G401 (cell line): ENCODE measurements at regions not wholly inside any gene's neighbourhood (a gene's known extent, or its start where the extent isn't known, plus 50 kb on each side); places are given as distances from the start of the nearest gene placed in this dataset.

Source experiments
- DNase-seq: peaks from one replicate; pipeline ENCODE4 v3.0.0-alpha.2; 2015; ENCODE audit warnings: low spot score
- in situ Hi-C: cut with HindIII; loops from 2 replicates; pipeline ENCODE4 v1.10.0; 2016; ENCODE audit warnings: low sequenced_read_pairs, mixed read lengths

DNA sequence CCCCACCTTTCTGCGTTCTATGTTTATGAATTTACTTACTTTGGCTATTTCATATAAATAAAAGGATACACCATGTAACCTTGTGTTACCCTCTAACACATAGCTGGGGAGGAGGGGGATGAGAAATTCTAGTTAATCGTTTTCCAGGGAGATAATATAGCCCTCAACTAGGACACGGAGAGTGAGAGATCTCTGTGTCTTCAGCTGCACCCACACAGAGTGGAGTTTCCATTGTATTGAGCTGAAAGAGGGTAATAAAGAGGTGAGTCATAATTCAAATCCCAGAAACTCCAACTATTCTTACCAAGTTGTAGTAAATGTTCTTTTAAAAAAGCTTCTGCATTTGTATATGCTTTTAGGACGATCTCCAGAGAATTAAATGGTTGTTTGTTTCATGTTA, 110.1 kb upstream of the SULT1C3 start:
- in situ Hi-C loops: no loop called here
- no peak for DNase-seq

GRCh38 chr2:108133457-108133856, 106.3 kb upstream of the SULT1C3 start:
- in situ Hi-C loops: no loop called here
- no peak for DNase-seq

- DNase-seq: no peak
- in situ Hi-C loops: no loop called here
These were observed 100.2 kb upstream of the SULT1C3 start for GRCh38 chr2:108139521-108139920.

- DNase-seq: no peak
- in situ Hi-C loops: no loop called here
These were observed 94.0 kb upstream of the SULT1C3 start for GRCh38 chr2:108145557-108146326.

DNA sequence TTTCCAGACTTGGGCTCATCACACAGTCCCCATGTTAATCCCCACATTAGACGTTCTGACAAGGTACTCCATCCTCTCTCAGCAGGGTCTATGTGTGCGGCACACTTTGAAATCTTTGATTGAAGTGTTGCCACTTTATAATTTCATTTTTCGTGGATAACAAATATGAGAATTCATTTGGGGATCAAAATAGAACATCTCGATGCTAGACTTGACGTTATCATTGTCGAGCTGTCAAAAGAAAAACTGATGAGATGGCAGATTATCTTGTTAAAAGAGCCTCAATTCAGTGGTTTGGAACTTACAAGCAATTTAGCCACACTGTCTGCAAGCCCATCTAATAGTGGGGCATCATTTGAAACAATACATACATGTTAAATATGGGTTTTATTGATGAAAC, 91.2 kb upstream of the SULT1C3 start:
- no peak for DNase-seq
- in situ Hi-C loops: no loop called here

DNA sequence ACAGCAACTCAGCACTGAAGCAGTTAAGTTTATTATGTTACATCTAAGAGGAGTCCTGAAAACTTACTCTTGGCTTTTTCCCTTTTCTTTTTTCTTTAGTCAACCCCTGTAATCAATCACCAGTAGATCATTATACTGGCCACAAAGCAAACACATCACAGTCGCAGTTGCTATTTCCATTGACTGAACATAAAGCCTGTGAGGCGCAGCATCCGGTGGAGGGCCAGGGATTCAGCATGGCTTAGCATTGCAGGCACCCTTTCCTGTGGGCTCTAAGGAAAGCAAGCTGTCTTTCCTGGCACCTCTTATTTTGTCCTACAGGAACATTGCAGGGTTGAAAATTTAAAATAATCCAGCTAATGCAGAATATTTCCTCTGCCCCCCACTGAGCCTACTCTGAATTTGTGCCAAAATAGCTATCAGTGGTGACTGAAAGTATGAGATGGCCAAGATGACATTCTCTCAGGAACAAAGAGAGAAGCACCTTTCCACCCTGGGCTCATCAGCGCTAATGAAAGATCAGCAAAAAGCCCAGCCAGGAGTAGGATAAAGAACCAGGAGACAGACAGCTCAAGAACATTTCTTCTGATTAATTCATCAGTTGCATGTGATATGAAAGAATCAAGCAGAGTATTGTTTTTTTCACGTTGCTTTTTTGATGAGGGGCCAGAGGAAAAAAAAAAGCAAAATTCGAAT, 85.3 kb upstream of the SULT1C3 start:
- no peak for DNase-seq
- in situ Hi-C loops: no loop called here

DNA sequence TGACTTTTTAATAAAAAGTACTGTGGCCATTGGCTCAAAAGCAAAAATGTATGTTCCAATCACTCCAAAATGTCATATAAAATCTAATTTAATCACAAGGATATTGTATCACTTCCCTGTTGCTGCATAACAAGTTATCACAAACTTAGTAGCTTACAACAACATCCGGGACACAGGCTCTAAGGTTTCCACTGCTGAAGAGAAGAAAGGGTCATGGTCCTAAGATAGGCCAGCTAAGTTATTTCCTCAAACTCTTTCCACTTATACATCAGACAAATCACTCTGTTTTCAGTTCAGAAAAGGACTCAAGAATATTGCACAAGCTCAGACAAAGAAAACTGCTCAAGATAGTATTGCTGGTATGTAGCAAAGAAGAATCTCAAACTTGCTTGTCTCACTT, 78.5 kb upstream of the SULT1C3 start:
- no peak for DNase-seq
- in situ Hi-C loops: no loop called here

DNA sequence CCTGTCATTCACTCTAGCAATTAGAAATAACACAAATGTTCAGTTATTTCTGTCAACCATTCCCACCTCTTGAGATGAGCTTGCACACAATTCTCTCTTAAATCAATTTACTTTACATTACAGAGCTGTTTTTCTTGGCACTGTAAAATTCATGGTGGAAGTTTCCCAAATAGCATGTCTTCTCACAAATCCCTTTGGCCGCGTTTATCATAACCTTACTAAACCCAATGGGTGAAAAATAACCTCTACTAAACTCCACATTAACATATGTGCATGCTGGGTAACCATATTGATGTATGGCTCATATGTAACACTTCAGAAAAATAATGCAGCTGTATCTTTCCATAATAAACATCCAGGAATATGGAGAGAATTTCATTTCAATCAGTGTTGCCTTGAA, 75.5 kb upstream of the SULT1C3 start:
- in situ Hi-C loops: no loop called here
- no peak for DNase-seq

DNA sequence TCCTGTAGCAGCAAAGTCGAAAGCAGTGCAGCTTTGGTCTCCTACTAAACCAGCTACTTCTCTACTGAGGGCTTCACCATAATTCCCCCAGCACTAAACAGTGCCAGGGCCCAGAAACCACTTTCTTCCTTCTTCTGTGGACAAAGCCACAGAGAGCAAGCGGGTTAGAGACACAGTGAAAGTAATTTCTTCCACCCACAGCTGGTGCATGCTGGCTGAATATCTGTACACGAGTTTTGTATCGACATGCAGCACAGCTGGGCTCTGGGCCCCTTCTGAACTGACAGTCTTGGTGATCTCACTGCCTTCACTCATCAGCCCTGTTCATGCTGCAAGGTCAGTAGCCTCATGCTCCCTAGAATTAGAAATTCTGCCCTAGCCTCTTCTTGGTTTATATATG, 74.0 kb upstream of the SULT1C3 start:
- in situ Hi-C loops: no loop called here

GRCh38 chr2:108167699-108168098, 72.1 kb upstream of the SULT1C3 start:
- no peak for DNase-seq
- in situ Hi-C loops: no loop called here

More for the DNA sequence above, 74.0 kb upstream of the SULT1C3 start:
- no peak for DNase-seq

DNA sequence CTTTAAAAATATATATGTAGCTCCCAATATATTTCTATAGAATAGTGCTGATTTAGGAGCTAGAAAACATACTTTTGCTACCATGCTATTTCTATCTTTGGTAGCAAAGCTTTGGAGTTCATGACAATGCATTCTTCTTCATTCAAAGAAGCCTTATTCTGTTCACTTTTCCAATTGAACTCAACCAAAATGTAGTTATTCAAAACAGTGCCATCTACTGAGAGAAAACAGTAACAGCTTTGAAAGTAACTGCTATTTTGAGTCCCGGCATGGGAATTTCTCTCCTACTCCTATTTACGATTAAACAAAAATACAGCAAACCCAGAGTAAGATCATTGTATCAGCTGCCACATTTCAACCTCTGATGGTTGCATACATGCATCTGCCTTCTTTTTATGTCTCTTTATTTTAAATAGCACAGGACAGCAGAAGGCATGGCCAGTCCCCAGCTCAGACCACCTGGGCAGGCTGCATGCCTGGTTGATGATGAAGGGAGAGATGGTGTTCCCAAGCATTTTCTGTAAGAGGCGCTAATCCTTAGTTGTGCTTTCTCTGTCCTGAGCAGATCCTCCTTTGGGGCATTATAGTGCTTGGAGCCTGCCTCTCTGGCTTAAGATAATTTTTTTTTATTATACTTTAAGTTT, 69.7 kb upstream of the SULT1C3 start:
- in situ Hi-C loops: no loop called here
- peak; percentile 8 for DNase-seq

GRCh38 chr2:108171657-108172056, 68.1 kb upstream of the SULT1C3 start:
- in situ Hi-C loops: no loop called here
- no peak for DNase-seq

- in situ Hi-C loops: no loop called here
- no peak for DNase-seq
These were observed 57.3 kb upstream of the SULT1C3 start for GRCh38 chr2:108182489-108182888.

DNA sequence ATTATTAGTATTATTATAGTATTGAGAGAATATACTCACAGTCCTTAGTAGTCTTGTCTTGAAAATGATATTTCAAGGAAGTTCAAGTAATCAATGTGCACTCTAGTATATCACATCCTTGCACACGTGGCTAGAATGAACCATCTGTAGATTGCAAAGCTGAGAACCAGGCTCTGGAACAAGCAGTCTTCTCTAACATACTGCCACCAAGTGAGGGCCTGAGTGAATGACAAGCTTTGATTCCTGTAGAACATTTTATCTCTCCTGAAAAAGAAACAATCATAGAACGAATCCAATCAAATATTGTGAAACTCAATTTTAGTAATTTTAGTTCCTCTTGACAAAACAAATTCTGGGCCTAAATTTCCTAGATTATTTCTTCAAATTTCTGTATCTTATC, 55.3 kb upstream of the SULT1C3 start:
- in situ Hi-C loops: no loop called here
- DNase-seq: no peak

DNA sequence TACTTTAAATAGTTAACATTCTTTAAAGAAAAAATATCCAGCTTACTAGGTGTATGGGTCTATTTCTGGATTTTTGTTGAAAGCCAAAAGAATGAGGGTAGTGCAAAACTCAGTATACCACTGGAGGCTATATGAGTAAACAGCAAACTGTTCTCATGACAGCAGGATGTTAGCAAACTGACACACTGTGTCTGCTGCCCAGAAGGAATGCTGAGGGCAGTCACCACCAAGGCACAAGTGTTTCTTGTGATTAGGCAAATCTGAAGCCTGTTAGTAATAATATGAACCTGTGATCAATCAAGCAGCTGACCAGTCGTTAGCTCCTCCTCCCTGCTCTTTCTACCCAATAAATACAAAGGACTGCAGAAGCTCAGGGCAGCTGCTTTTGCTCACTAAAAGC, 50.5 kb upstream of the SULT1C3 start:
- no peak for DNase-seq
- in situ Hi-C loops: no loop called here
